WTC11 (cell line): ENCODE measurements at regions not wholly inside any gene's neighbourhood (a gene's known extent, or its start where the extent isn't known, plus 50 kb on each side); places are given as distances from the start of the nearest gene placed in this dataset.

Experiments
- ATAC-seq: fragments of 200-7000 bp; cut with Tn5 transposase; 2 replicates; pipeline ENCODE4 v1.10.0; 2021; ENCODE audit warnings: mild to moderate bottlenecking, moderate library complexity
- CTCF ChIA-PET: fragments of 300-600 bp; sonication (Branson Sonifier 250); formaldehyde crosslinking; loops from one replicate; lab custom pipeline; 2021; ENCODE audit warnings: antibody characterized with exemption; lab: Charles Lee
- POLR2A ChIA-PET: fragments of 350-600 bp; sonication (Branson Sonifier 250); formaldehyde crosslinking; loops from one replicate; lab custom pipeline; 2021; ENCODE audit warnings: antibody characterized with exemption; lab: Charles Lee
- DNase-seq: peaks from one replicate; pipeline ENCODE4 v3.0.0; 2021; ENCODE audit warnings: low spot score
- H3K27ac Mint-ChIP-seq: 2 replicates; pipeline ENCODE4 v1.8.0; 2021; ENCODE audit warnings: mixed read lengths
- H3K27me3 Mint-ChIP-seq: 2 replicates; pipeline ENCODE4 v1.8.0; 2021; ENCODE audit warnings: low read depth, mild to moderate bottlenecking, moderate library complexity, mixed read lengths
- H3K36me3 Mint-ChIP-seq: 2 replicates; pipeline ENCODE4 v1.8.0; 2021; ENCODE audit warnings: mixed read lengths
- H3K4me1 Mint-ChIP-seq: 2 replicates; pipeline ENCODE4 v1.8.0; 2022; ENCODE audit warnings: mixed read lengths
- H3K4me3 Mint-ChIP-seq: 2 replicates; pipeline ENCODE4 v1.8.0; 2021; ENCODE audit warnings: mild to moderate bottlenecking, moderate library complexity, mixed read lengths
- H3K9me3 Mint-ChIP-seq: 2 replicates; pipeline ENCODE4 v1.8.0; 2021; ENCODE audit warnings: mixed read lengths
- ATF3 ChIP-seq: sonication (generic); formaldehyde crosslinking; conservative IDR thresholded peaks from 2 replicates; pipeline ENCODE4 v1.8.1; 2022; ENCODE audit warnings: mild to moderate bottlenecking, missing genetic modification reagents
- CBFB ChIP-seq: sonication (generic); formaldehyde crosslinking; IDR thresholded peaks from 2 replicates; pipeline ENCODE4 v1.8.1; 2022; ENCODE audit warnings: mild to moderate bottlenecking, low read depth, missing genetic modification reagents
- CDX4 ChIP-seq: fragments of 250-450 bp; sonication (Bioruptor Pico); IDR thresholded peaks from 2 replicates; pipeline ENCODE4 v1.9.0; 2021; ENCODE audit warnings: moderate library complexity, mild to moderate bottlenecking, inconsistent platforms, borderline replicate concordance
- ETV6 ChIP-seq: sonication (generic); formaldehyde crosslinking; IDR thresholded peaks from 2 replicates; pipeline ENCODE4 v1.8.1; 2022; ENCODE audit warnings: mild to moderate bottlenecking, missing genetic modification reagents
- FOXP1 ChIP-seq: sonication (generic); formaldehyde crosslinking; IDR thresholded peaks from 2 replicates; pipeline ENCODE4 v1.8.0; 2022; ENCODE audit warnings: missing genetic modification reagents, mild to moderate bottlenecking, moderate library complexity, borderline replicate concordance
- GTF2I ChIP-seq: fragments of 250-450 bp; sonication (Bioruptor Pico); conservative IDR thresholded peaks from 2 replicates; pipeline ENCODE4 v1.4.0; 2021; ENCODE audit warnings: mild to moderate bottlenecking
- IRF1 ChIP-seq: sonication (generic); formaldehyde crosslinking; IDR thresholded peaks from 2 replicates; pipeline ENCODE4 v1.8.0; 2023; ENCODE audit warnings: missing genetic modification reagents
- IRF2 ChIP-seq: sonication (generic); formaldehyde crosslinking; IDR thresholded peaks from 2 replicates; pipeline ENCODE4 v1.8.0; 2022; ENCODE audit warnings: low read depth, missing genetic modification reagents, borderline replicate concordance
- KAT7 ChIP-seq: sonication (generic); formaldehyde crosslinking; IDR thresholded peaks from 2 replicates; pipeline ENCODE4 v1.8.1; 2023; ENCODE audit warnings: missing genetic modification reagents, mild to moderate bottlenecking, borderline replicate concordance
- MXD4 ChIP-seq: fragments of 250-450 bp; sonication (Bioruptor Pico); IDR thresholded peaks from 2 replicates; pipeline ENCODE4 v1.8.0; 2021; ENCODE audit warnings: mild to moderate bottlenecking, moderate library complexity, borderline replicate concordance
- NR1H2 ChIP-seq: sonication (generic); formaldehyde crosslinking; IDR thresholded peaks from 2 replicates; pipeline ENCODE4 v1.9.0; 2021; ENCODE audit warnings: mild to moderate bottlenecking, moderate library complexity, missing genetic modification reagents
- SP1 ChIP-seq: sonication (generic); formaldehyde crosslinking; conservative IDR thresholded peaks from 2 replicates; pipeline ENCODE4 v1.8.1; 2022; ENCODE audit warnings: missing genetic modification reagents
- STAT6 ChIP-seq: sonication (generic); formaldehyde crosslinking; conservative IDR thresholded peaks from 2 replicates; pipeline ENCODE4 v1.8.1; 2023; ENCODE audit warnings: mild to moderate bottlenecking, low read depth, missing genetic modification reagents, moderate library complexity
- ZBTB43 ChIP-seq: sonication (generic); formaldehyde crosslinking; IDR thresholded peaks from 2 replicates; pipeline ENCODE4 v1.8.1; 2023; ENCODE audit warnings: mild to moderate bottlenecking, missing genetic modification reagents
- ZNF219 ChIP-seq: sonication (generic); formaldehyde crosslinking; IDR thresholded peaks from 2 replicates; pipeline ENCODE4 v1.8.0; 2023; ENCODE audit warnings: missing genetic modification reagents, mild to moderate bottlenecking, borderline replicate concordance
- ZNF263 ChIP-seq: sonication (generic); formaldehyde crosslinking; IDR thresholded peaks from 2 replicates; pipeline ENCODE4 v1.8.1; 2022; ENCODE audit warnings: low read depth, mild to moderate bottlenecking, moderate library complexity, missing genetic modification reagents
- TF ChIP-seq, protein P1 (sequence below): sonication (generic); formaldehyde crosslinking; IDR thresholded peaks from 2 replicates; pipeline ENCODE4 v1.8.0; 2023; ENCODE audit warnings: mild to moderate bottlenecking, missing genetic modification reagents
- TF ChIP-seq, protein P2 (sequence below): sonication (generic); formaldehyde crosslinking; IDR thresholded peaks from 2 replicates; pipeline ENCODE4 v1.8.1; 2023; ENCODE audit warnings: mild to moderate bottlenecking, missing genetic modification reagents, moderate library complexity

GRCh38 chr13:50457415-50458393, 385.8 kb downstream of the DLEU7 start (continued):
- TF ChIP-seq, protein P1, sequence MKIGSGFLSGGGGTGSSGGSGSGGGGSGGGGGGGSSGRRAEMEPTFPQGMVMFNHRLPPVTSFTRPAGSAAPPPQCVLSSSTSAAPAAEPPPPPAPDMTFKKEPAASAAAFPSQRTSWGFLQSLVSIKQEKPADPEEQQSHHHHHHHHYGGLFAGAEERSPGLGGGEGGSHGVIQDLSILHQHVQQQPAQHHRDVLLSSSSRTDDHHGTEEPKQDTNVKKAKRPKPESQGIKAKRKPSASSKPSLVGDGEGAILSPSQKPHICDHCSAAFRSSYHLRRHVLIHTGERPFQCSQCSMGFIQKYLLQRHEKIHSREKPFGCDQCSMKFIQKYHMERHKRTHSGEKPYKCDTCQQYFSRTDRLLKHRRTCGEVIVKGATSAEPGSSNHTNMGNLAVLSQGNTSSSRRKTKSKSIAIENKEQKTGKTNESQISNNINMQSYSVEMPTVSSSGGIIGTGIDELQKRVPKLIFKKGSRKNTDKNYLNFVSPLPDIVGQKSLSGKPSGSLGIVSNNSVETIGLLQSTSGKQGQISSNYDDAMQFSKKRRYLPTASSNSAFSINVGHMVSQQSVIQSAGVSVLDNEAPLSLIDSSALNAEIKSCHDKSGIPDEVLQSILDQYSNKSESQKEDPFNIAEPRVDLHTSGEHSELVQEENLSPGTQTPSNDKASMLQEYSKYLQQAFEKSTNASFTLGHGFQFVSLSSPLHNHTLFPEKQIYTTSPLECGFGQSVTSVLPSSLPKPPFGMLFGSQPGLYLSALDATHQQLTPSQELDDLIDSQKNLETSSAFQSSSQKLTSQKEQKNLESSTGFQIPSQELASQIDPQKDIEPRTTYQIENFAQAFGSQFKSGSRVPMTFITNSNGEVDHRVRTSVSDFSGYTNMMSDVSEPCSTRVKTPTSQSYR (CRISPR knock-in tag) = no peak
- TF ChIP-seq SP1 (CRISPR knock-in tag) = no peak
- no peak for TF ChIP-seq IRF1 (CRISPR knock-in tag)
- TF ChIP-seq GTF2I (CRISPR knock-in tag) = no peak
- TF ChIP-seq ETV6 = no peak
- TF ChIP-seq ZBTB43 (CRISPR knock-in tag) = no peak
- TF ChIP-seq, all 79 proteins: peak for 0

GRCh38 chr13:50459046-50459445, 384.4 kb downstream of the DLEU7 start:
- Mint-ChIP-seq H3K27me3 (no peaks in the 10 kb centered on the region), H3K27ac (no peak overlapping the region), H3K9me3 (no peaks in the 10 kb centered on the region), H3K36me3 (no peaks in the 10 kb centered on the region), H3K4me3 (no peak overlapping the region), H3K4me1 (peaks cover 4% of the 10 kb centered on the region; the same call in 1 of the 2 replicates)
- no peak for DNase-seq
- no peak for ATAC-seq
- TF ChIP-seq GTF2I (CRISPR knock-in tag) (no peak), FOXP1 (CRISPR knock-in tag) (no peak), STAT6 (CRISPR knock-in tag) (no peak), NR1H2 (CRISPR knock-in tag) (no peak)
- CTCF ChIA-PET = no interaction called here
- POLR2A ChIA-PET = no interaction called here

DNA sequence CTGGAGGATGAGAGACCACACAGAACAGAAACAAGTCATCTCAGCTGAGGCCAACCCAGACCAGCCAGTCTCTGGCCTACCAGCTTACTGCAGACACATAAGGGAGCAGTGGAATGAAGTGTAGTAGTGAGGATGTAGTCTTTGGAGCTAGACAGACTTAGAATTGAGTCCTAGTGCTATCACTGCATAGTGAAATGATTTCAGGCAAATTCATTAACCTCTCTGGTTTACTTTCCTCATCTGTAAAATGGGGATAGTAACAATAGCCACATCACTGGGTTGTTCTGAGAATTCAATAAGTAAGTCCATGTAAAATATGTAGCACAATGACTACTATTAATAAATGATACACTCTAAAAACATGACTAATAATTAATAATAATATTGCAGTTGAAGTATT, 383.8 kb downstream of the DLEU7 start:
- Mint-ChIP-seq H3K27ac (no peak overlapping the region), H3K4me3 (no peak overlapping the region), H3K4me1 (0 out of 2 replicates have a peak, but pooled peaks cover 3% of the 10 kb centered on the region), H3K36me3 (no peaks in the 10 kb centered on the region), H3K9me3 (no peaks in the 10 kb centered on the region), H3K27me3 (no peaks in the 10 kb centered on the region)
- ATAC-seq (no peak), DNase-seq (no peak)
- CTCF ChIA-PET = interaction anchor here (0.6 kb wide), 1 partner anchor 81 kb away, joined by 3 read pairs; no protein-coding TSS in a partner anchor
- POLR2A ChIA-PET = interaction anchor here (0.6 kb wide), 2 partner anchors 16 to 101 kb away, joined by 3 to 4 read pairs; no protein-coding TSS in a partner anchor
- TF ChIP-seq, protein P2, sequence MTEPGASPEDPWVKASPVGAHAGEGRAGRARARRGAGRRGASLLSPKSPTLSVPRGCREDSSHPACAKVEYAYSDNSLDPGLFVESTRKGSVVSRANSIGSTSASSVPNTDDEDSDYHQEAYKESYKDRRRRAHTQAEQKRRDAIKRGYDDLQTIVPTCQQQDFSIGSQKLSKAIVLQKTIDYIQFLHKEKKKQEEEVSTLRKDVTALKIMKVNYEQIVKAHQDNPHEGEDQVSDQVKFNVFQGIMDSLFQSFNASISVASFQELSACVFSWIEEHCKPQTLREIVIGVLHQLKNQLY = no peak
- TF ChIP-seq CBFB (CRISPR knock-in tag) (no peak), CDX4 (CRISPR knock-in tag) (no peak), ATF3 (no peak), KAT7 (no peak), ZNF263 (CRISPR knock-in tag) (no peak), GTF2I (CRISPR knock-in tag) (no peak), MXD4 (CRISPR knock-in tag) (no peak), ZNF219 (CRISPR knock-in tag) (no peak), IRF2 (no peak)
